Suprapubic skin (tissue), 3 donors: ENCODE measurements at regions not wholly inside any gene's neighbourhood (a gene's known extent, or its start where the extent isn't known, plus 50 kb on each side); places are given as distances from the start of the nearest gene placed in this dataset.

Source experiments
- CTCF ChIP-seq, 2 donors: fragments of 200-600 bp in 1 of 2; fragments of 450-650 bp in 1 of 2; sonication (generic) in 1 of 2; IDR thresholded peaks; one replicate each; pipeline ENCODE4 v1.5.1; 2016 to 2019; ENCODE audit warnings: antibody characterized with exemption in 2 of 2, mild to moderate bottlenecking in 1 of 2, moderate library complexity in 1 of 2
- POLR2AphosphoS5 ChIP-seq, 3 donors: sonication (generic); formaldehyde crosslinking; IDR thresholded peaks; one replicate each; pipeline ENCODE4 v1.6.1; 2017; ENCODE audit warnings: antibody characterized with exemption in 3 of 3

GRCh38 chr1:25096307-25097150 is 135.8 kb downstream of the SYF2 start:
- TF ChIP-seq CTCF (IDR thresholded peaks at IDR 0.05) (no peak), POLR2AphosphoS5 (IDR thresholded peaks at IDR 0.05) (no peak)
